Loucy (cell line): ENCODE measurements at regions not wholly inside any gene's neighbourhood (a gene's known extent, or its start where the extent isn't known, plus 50 kb on each side); places are given as distances from the start of the nearest gene placed in this dataset.

Source experiments
- EZH2phosphoT487 ChIP-seq: fragments of 200-600 bp; IDR thresholded peaks from 2 replicates; pipeline ENCODE4 v1.6.1; 2018; ENCODE audit warnings: antibody characterized with exemption, mild to moderate bottlenecking, moderate library complexity, borderline replicate concordance
- TF ChIP-seq, protein P1 (sequence below): fragments of 200-600 bp; sonication (generic); conservative IDR thresholded peaks from 2 replicates; pipeline ENCODE4 v1.5.1; 2014; ENCODE audit warnings: mild to moderate bottlenecking, antibody characterized with exemption, low read length

DNA sequence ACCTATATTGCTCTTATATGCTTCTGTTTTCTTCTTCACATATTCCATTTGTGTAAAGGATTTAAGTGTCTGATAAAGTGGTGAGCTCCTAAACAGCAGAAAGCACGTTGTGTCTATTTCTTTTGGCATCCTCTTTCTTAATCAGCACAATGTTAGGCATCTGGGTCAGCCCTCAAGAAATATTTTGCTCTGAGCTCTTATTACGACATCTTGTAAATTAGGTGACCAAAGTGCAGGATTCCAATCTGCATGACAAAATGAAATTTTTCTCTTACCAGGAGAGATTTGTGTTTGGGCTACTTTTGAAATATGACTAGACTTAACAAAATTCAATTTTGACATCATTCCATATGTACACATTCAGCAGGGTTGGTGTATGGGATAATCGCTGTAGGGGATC, 210.0 kb upstream of the IGFBP7 start:
- TF ChIP-seq, protein P1, sequence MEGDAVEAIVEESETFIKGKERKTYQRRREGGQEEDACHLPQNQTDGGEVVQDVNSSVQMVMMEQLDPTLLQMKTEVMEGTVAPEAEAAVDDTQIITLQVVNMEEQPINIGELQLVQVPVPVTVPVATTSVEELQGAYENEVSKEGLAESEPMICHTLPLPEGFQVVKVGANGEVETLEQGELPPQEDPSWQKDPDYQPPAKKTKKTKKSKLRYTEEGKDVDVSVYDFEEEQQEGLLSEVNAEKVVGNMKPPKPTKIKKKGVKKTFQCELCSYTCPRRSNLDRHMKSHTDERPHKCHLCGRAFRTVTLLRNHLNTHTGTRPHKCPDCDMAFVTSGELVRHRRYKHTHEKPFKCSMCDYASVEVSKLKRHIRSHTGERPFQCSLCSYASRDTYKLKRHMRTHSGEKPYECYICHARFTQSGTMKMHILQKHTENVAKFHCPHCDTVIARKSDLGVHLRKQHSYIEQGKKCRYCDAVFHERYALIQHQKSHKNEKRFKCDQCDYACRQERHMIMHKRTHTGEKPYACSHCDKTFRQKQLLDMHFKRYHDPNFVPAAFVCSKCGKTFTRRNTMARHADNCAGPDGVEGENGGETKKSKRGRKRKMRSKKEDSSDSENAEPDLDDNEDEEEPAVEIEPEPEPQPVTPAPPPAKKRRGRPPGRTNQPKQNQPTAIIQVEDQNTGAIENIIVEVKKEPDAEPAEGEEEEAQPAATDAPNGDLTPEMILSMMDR: no peak
- no peak for TF ChIP-seq EZH2phosphoT487
